ENCODE measurements at regions not wholly inside any gene's neighbourhood (a gene's known extent, or its start where the extent isn't known, plus 50 kb on each side); places are given as distances from the start of the nearest gene placed in this dataset.

- no peak for TF ChIP-seq TEAD1 (CRISPR knock-in tag; IDR thresholded peaks at IDR 0.05)
- TF ChIP-seq E2F6 (IDR thresholded peaks at IDR 0.05; ENCODE audit: borderline replicate concordance in 1 of 2, extremely low read depth in 1 of 2, insufficient read depth in 1 of 2, insufficient read length in 1 of 2, low read depth in 1 of 2, low read length in 1 of 2, poor library complexity in 1 of 2, severe bottlenecking in 1 of 2) = no peak
- no peak for TF ChIP-seq RBBP5 (IDR thresholded peaks at IDR 0.05; ENCODE audit: borderline replicate concordance, insufficient read depth, low read length, poor library complexity, severe bottlenecking)
- no peak for TF ChIP-seq ZNF253 (CRISPR knock-in tag; conservative IDR thresholded peaks at IDR 0.05)
- TF ChIP-seq USF2 (CRISPR knock-in tag; IDR thresholded peaks at IDR 0.05) = no peak
Observed at GRCh38 chr5:156170351-156170961, 156.5 kb upstream of the SGCD start (continued).

DNA sequence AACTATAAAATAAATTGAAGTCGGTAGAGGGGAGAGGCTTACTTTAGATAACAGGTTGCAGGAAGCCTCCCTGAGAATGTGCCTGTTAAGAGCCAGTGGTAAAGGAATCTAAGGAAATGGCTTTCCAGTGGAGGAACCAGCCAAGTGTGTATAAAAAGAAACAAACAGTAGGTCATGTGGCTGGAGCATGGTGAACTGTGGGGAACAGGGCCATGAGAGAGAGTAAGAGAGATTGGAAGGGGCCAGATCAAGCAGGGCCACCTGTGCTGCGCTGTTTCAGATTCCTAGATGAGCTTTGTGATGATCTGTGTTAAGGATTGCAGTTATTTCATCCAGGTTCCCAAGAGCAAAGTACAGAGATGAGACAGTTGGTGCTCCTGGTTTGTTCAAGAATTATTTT lies 152.7 kb upstream of the SGCD start:
- DNase-seq (ENCODE audit: extremely low read depth in 1 of 4, low spot score in 3 of 4) = no peak
- Histone ChIP-seq H3K4me3 (no peak overlapping the region), H2AFZ (ENCODE audit: low read depth, low read length) (no peak overlapping the region), H3K9me1 (ENCODE audit: control insufficient read depth, insufficient read depth, low read length) (no peaks in the 10 kb centered on the region), H3K36me3 (ENCODE audit: control insufficient read depth, insufficient read depth, low read length) (no peaks in the 10 kb centered on the region), H3K27me3 (ENCODE audit: control insufficient read depth in 2 of 2, insufficient read depth in 2 of 2, low read length in 2 of 2) (no peaks in the 10 kb centered on the region), H3K27ac (ENCODE audit: extremely low read depth, low read depth, low read length) (no peak overlapping the region), H3K4me2 (ENCODE audit: insufficient read depth, low read length) (no peak overlapping the region), H3K9ac (ENCODE audit: insufficient read depth in 1 of 2, low read depth in 2 of 2, low read length in 2 of 2) (no peak overlapping the region), H3K4me1 (replicated peaks in 1 of 2; ENCODE audit: control insufficient read depth in 2 of 2, insufficient read depth in 2 of 2, low read length in 2 of 2) (no peaks in the 10 kb centered on the region), H4K20me1 (replicated peaks; ENCODE audit: control insufficient read depth, insufficient read depth, low read length) (no peaks in the 10 kb centered on the region), H3K9me3 (replicated peaks; ENCODE audit: control insufficient read depth, insufficient read depth, low read depth, low read length) (no peaks in the 10 kb centered on the region), H3K79me2 (ENCODE audit: control insufficient read depth, insufficient read depth, low read length) (no peaks in the 10 kb centered on the region)
- FAIRE-seq = no peak
- WGBS (ENCODE audit: insufficient coverage, low coverage, missing lambda C conversion rate) = 0% methylated on average over 2 of the region's 2 CpGs
- in situ Hi-C loops (cut with MboI) = no loop called here
- no peak for ATAC-seq
- POLR2A ChIA-PET = no interaction called here
- CTCF ChIA-PET (ENCODE audit: low intra/inter-chr PET ratio) = no interaction called here
- BruUV-seq (replicated peaks) = no TSS peak
- intact Hi-C loops (cut with micrococcal nuclease) = no loop called here
- TF ChIP-seq MLX (CRISPR knock-in tag; conservative IDR thresholded peaks at IDR 0.05) = no peak
- TF ChIP-seq RFX7 (CRISPR knock-in tag; IDR thresholded peaks at IDR 0.05) = no peak
- TF ChIP-seq MCM3 (IDR thresholded peaks at IDR 0.05) = no peak
- no peak for TF ChIP-seq MTA2 (IDR thresholded peaks at IDR 0.05; ENCODE audit: low read depth)
- no peak for TF ChIP-seq L3MBTL2 (IDR thresholded peaks at IDR 0.05)
- TF ChIP-seq, protein P1, sequence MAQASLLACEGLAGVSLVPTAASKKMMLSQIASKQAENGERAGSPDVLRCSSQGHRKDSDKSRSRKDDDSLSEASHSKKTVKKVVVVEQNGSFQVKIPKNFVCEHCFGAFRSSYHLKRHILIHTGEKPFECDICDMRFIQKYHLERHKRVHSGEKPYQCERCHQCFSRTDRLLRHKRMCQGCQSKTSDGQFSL (CRISPR knock-in tag; IDR thresholded peaks at IDR 0.05) = no peak
- TF ChIP-seq, protein P1 (tag; IDR thresholded peaks at IDR 0.05) = no peak
- TF ChIP-seq, protein P2, sequence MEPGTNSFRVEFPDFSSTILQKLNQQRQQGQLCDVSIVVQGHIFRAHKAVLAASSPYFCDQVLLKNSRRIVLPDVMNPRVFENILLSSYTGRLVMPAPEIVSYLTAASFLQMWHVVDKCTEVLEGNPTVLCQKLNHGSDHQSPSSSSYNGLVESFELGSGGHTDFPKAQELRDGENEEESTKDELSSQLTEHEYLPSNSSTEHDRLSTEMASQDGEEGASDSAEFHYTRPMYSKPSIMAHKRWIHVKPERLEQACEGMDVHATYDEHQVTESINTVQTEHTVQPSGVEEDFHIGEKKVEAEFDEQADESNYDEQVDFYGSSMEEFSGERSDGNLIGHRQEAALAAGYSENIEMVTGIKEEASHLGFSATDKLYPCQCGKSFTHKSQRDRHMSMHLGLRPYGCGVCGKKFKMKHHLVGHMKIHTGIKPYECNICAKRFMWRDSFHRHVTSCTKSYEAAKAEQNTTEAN (CRISPR knock-in tag; IDR thresholded peaks at IDR 0.05) = no peak
- no peak for TF ChIP-seq ZNF644 (tag; IDR thresholded peaks at IDR 0.05; ENCODE audit: low read depth)
- no peak for TF ChIP-seq ZNF253 (CRISPR knock-in tag; conservative IDR thresholded peaks at IDR 0.05)
- no peak for TF ChIP-seq SMC3 (conservative IDR thresholded peaks at IDR 0.05; ENCODE audit: insufficient read depth, low read depth, low read length)
- TF ChIP-seq SMARCA4 (IDR thresholded peaks at IDR 0.05) = no peak
- no peak for TF ChIP-seq MECOM (CRISPR knock-in tag; IDR thresholded peaks at IDR 0.05)
